Astrocyte (in vitro differentiated cells and primary cell): ENCODE measurements at regions not wholly inside any gene's neighbourhood (a gene's known extent, or its start where the extent isn't known, plus 50 kb on each side); places are given as distances from the start of the nearest gene placed in this dataset.

ENCODE experiments used
- DNase-seq: peaks from one replicate; pipeline ENCODE4 v3.0.0-alpha.2; 2010; ENCODE audit warnings: low read depth
- FAIRE-seq: peaks from 2 replicates; lab custom pipeline; 2011; peaks lifted over from hg19 to GRCh38; lab: Jason Lieb, UNC
- H2AFZ ChIP-seq: 2 replicates; pipeline ENCODE4 v1.6.0; 2012; ENCODE audit warnings: low read depth, low read length, inconsistent platforms
- H3K27ac ChIP-seq: 2 replicates; pipeline ENCODE4 v1.5.1; 2011; ENCODE audit warnings: low read depth, low read length, inconsistent platforms
- H3K27me3 ChIP-seq: 2 replicates; pipeline ENCODE4 v1.6.0; 2011; ENCODE audit warnings: low read length, inconsistent platforms; ENCODE audit not compliant: insufficient read depth
- H3K36me3 ChIP-seq: 2 replicates; pipeline ENCODE4 v1.5.1; 2011; ENCODE audit warnings: low read length, inconsistent platforms; ENCODE audit not compliant: insufficient read depth
- H3K4me1 ChIP-seq: 2 replicates; pipeline ENCODE4 v1.5.1; 2011; ENCODE audit warnings: low read length, inconsistent platforms; ENCODE audit not compliant: insufficient read depth
- H3K4me2 ChIP-seq: 2 replicates; pipeline ENCODE4 v1.6.0; 2012; ENCODE audit warnings: low read length, inconsistent platforms
- H3K4me3 ChIP-seq: 2 replicates; pipeline ENCODE4 v1.5.1; 2011; ENCODE audit warnings: low read depth, mild to moderate bottlenecking, low read length, inconsistent platforms; ENCODE audit not compliant: insufficient read depth
- H3K79me2 ChIP-seq: 2 replicates; pipeline ENCODE4 v1.6.0; 2012; ENCODE audit warnings: mild to moderate bottlenecking, low read length, inconsistent platforms; ENCODE audit not compliant: insufficient read depth
- H3K9ac ChIP-seq: 2 replicates; pipeline ENCODE4 v1.6.0; 2012; ENCODE audit warnings: mild to moderate bottlenecking, low read length, inconsistent platforms
- H3K9me3 ChIP-seq: 2 replicates; pipeline ENCODE4 v1.5.1; 2012; ENCODE audit warnings: low read depth, mild to moderate bottlenecking, low read length, inconsistent platforms; ENCODE audit not compliant: insufficient read depth
- H4K20me1 ChIP-seq: 2 replicates; pipeline ENCODE4 v1.6.0; 2012; ENCODE audit warnings: low read length, inconsistent platforms; ENCODE audit not compliant: insufficient read depth
- H3K27ac Mint-ChIP-seq: one replicate; pipeline ENCODE4 v1.8.0; 2021; ENCODE audit warnings: mild to moderate bottlenecking, mixed read lengths; ENCODE audit not compliant: unreplicated experiment
- H3K27me3 Mint-ChIP-seq: one replicate; pipeline ENCODE4 v1.8.0; 2021; ENCODE audit warnings: low read depth, mixed read lengths; ENCODE audit not compliant: unreplicated experiment
- H3K36me3 Mint-ChIP-seq: one replicate; pipeline ENCODE4 v1.8.0; 2021; ENCODE audit warnings: low read depth, mixed read lengths; ENCODE audit not compliant: unreplicated experiment
- H3K4me1 Mint-ChIP-seq: one replicate; pipeline ENCODE4 v1.8.0; 2021; ENCODE audit warnings: low read depth, mixed read lengths; ENCODE audit not compliant: unreplicated experiment
- H3K4me3 Mint-ChIP-seq: one replicate; pipeline ENCODE4 v1.8.0; 2021; ENCODE audit warnings: mild to moderate bottlenecking, moderate library complexity, mixed read lengths; ENCODE audit not compliant: unreplicated experiment
- H3K9me3 Mint-ChIP-seq: one replicate; pipeline ENCODE4 v1.8.0; 2021; ENCODE audit warnings: mild to moderate bottlenecking, mixed read lengths; ENCODE audit not compliant: unreplicated experiment
- EZH2 ChIP-seq: IDR thresholded peaks from 2 replicates; pipeline ENCODE4 v1.6.1; 2012; ENCODE audit warnings: mild to moderate bottlenecking, low read length, inconsistent platforms; ENCODE audit not compliant: insufficient read depth
- TF ChIP-seq, protein P1 (sequence below): IDR thresholded peaks from 2 replicates; pipeline ENCODE4 v1.5.1; 2011; ENCODE audit warnings: low read depth, mild to moderate bottlenecking, inconsistent platforms, low read length, moderate library complexity; ENCODE audit not compliant: insufficient read depth

DNA sequence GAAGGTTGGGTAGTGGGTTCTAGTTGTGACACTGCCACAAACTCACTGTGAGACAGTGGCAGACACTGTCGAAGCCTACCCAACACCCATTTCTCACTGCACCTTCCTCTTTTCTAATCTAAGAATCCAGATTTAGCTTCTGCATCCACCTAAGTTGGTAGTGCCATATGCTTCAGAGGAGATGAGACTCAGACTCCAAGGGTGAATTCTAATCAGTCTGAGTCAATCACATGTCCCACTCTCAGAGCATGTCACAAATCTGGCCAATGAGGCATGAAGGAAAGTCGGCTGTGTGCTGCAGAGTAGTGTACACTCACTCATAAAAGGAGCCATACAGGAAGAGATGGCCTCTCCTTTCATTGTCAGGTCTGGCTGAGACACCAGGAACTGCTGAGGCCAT, 102.1 kb upstream of the RAP1B start:
- H3K27ac ChIP-seq, result no peak overlapping the region
- Mint-ChIP-seq H3K4me1 (no peaks in the 10 kb centered on the region), H3K27me3 (no peaks in the 10 kb centered on the region), H3K27ac (no peak overlapping the region), H3K9me3 (no peaks in the 10 kb centered on the region), H3K36me3 (no peaks in the 10 kb centered on the region), H3K4me3 (no peak overlapping the region)
- H2AFZ ChIP-seq, result no peak overlapping the region
- H3K4me2 ChIP-seq, result no peak overlapping the region
- H4K20me1 ChIP-seq, result no peaks in the 10 kb centered on the region
- DNase-seq, result no peak
- H3K9ac ChIP-seq, result no peak overlapping the region
- H3K9me3 ChIP-seq, result no peaks in the 10 kb centered on the region
- H3K36me3 ChIP-seq, result no peaks in the 10 kb centered on the region
- no peaks in the 10 kb centered on the region for H3K27me3 ChIP-seq
- H3K4me1 ChIP-seq, result no peaks in the 10 kb centered on the region
- H3K4me3 ChIP-seq, result no peak overlapping the region
- no peaks in the 10 kb centered on the region for H3K79me2 ChIP-seq
- no peak for TF ChIP-seq EZH2
- TF ChIP-seq, protein P1, sequence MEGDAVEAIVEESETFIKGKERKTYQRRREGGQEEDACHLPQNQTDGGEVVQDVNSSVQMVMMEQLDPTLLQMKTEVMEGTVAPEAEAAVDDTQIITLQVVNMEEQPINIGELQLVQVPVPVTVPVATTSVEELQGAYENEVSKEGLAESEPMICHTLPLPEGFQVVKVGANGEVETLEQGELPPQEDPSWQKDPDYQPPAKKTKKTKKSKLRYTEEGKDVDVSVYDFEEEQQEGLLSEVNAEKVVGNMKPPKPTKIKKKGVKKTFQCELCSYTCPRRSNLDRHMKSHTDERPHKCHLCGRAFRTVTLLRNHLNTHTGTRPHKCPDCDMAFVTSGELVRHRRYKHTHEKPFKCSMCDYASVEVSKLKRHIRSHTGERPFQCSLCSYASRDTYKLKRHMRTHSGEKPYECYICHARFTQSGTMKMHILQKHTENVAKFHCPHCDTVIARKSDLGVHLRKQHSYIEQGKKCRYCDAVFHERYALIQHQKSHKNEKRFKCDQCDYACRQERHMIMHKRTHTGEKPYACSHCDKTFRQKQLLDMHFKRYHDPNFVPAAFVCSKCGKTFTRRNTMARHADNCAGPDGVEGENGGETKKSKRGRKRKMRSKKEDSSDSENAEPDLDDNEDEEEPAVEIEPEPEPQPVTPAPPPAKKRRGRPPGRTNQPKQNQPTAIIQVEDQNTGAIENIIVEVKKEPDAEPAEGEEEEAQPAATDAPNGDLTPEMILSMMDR, result no peak
- FAIRE-seq, result peak; percentile 34

DNA sequence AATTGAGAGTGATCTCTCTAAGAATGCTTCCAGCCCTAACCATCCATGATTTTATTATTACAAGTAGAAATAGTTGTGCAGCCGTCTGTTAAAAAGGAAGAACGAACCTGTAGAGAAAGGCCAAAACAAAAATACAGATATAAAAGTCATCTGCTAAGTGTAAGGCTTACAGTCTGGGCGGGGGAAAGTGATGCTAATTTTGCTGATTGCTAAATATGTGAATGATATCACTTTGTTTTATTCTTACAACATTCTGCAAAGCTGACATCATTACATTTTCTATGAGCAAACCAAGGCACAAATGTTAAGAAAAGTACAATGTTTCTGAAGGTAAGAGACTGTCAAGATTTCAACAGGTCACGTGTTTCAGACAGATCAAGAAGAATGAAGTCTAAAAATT, 101.5 kb upstream of the RAP1B start:
- H3K27me3 Mint-ChIP-seq, result no peaks in the 10 kb centered on the region
- Histone ChIP-seq H3K4me1 (no peaks in the 10 kb centered on the region), H4K20me1 (no peaks in the 10 kb centered on the region), H3K27me3 (no peaks in the 10 kb centered on the region), H3K79me2 (no peaks in the 10 kb centered on the region), H3K27ac (no peak overlapping the region), H3K4me2 (no peak overlapping the region), H3K9me3 (no peaks in the 10 kb centered on the region), H3K36me3 (no peaks in the 10 kb centered on the region), H2AFZ (no peak overlapping the region), H3K9ac (no peak overlapping the region), H3K4me3 (no peak overlapping the region)
- H3K4me1 Mint-ChIP-seq, result no peaks in the 10 kb centered on the region
- DNase-seq (no peak), FAIRE-seq (no peak)
- H3K9me3 Mint-ChIP-seq, result no peaks in the 10 kb centered on the region
- H3K36me3 Mint-ChIP-seq, result no peaks in the 10 kb centered on the region
- H3K4me3 Mint-ChIP-seq, result no peak overlapping the region
- TF ChIP-seq EZH2, result no peak
- TF ChIP-seq, protein P1, result no peak
- no peak overlapping the region for H3K27ac Mint-ChIP-seq

DNA sequence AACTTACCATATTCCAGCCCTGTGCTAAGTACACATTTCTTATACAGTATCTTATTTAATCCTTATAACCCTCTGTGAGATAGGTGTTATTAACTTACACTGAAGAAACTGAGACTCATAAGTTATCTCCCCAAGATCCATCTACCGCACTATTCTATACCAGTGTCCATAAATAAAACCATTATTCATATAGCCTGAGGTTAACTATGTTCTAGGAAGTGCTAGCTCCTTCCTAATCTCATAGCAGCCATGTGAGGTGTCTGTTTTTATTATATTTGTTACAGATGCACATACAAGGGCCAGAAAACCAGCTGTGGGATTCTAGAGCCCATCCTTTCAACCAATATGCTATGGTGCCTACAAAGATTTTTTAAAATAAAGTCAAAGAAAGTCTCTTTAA, 100.3 kb upstream of the RAP1B start:
- FAIRE-seq (no peak), DNase-seq (no peak)
- Histone ChIP-seq H3K4me3 (no peak overlapping the region), H3K27me3 (no peaks in the 10 kb centered on the region), H2AFZ (no peak overlapping the region), H3K9ac (no peak overlapping the region), H3K36me3 (no peaks in the 10 kb centered on the region), H3K4me2 (no peak overlapping the region), H3K79me2 (no peaks in the 10 kb centered on the region), H3K27ac (no peak overlapping the region), H3K4me1 (no peaks in the 10 kb centered on the region), H3K9me3 (no peaks in the 10 kb centered on the region), H4K20me1 (no peaks in the 10 kb centered on the region)
- Mint-ChIP-seq H3K4me1 (no peaks in the 10 kb centered on the region), H3K4me3 (no peak overlapping the region), H3K9me3 (no peaks in the 10 kb centered on the region), H3K36me3 (no peaks in the 10 kb centered on the region), H3K27ac (no peak overlapping the region), H3K27me3 (no peaks in the 10 kb centered on the region)
- TF ChIP-seq, protein P1, result no peak
- no peak for TF ChIP-seq EZH2
